Erythroblast (primary cell): ENCODE measurements at regions not wholly inside any gene's neighbourhood (a gene's known extent, or its start where the extent isn't known, plus 50 kb on each side); places are given as distances from the start of the nearest gene placed in this dataset.

Experiments used
- GATA1 ChIP-seq: IDR thresholded peaks from 2 replicates; pipeline ENCODE4 v1.6.1; 2011; ENCODE audit warnings: low read depth, mild to moderate bottlenecking, control low read depth, low read length, moderate library complexity
- POLR2A ChIP-seq: IDR thresholded peaks from 2 replicates; pipeline ENCODE4 v1.6.1; 2011; ENCODE audit warnings: mild to moderate bottlenecking, low read length

DNA sequence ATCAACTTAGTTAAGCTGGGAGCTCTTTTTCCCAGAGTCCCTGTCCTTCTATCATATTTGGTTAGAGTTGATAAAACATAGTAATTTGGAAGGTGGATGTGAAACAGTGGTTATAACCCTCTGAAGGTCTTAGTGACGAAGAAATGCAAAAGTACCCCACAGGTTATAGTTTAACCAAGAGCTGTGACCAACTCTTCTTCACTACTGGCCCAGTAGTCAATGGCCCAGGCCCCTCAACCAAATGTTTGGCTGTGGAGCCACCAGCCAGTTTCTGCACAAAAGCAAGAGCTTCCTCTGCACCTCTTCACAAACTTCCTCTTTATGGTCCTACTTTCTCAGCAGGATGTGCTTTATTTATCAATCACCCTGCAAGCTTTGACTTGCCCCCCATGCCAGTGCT is 132.6 kb downstream of the BMP4 start:
- no peak for TF ChIP-seq POLR2A
- no peak for TF ChIP-seq GATA1
